Neural cell (in vitro differentiated cells): ENCODE measurements at regions not wholly inside any gene's neighbourhood (a gene's known extent, or its start where the extent isn't known, plus 50 kb on each side); places are given as distances from the start of the nearest gene placed in this dataset.

Experiments used
- H2AFZ ChIP-seq: fragments of 200-600, 300-800 bp; sonication (generic), shearing (Covaris generic); 2 replicates; pipeline ENCODE4 v1.6.0; 2014; ENCODE audit warnings: low read depth, mild to moderate bottlenecking, antibody characterized with exemption, low read length, moderate library complexity
- H3F3A ChIP-seq: fragments of 200-600 bp; shearing (Covaris generic); 2 replicates; pipeline ENCODE4 v1.6.1; 2016; ENCODE audit warnings: mild to moderate bottlenecking, moderate library complexity, mixed read lengths, antibody characterized with exemption, low read length; ENCODE audit not compliant: insufficient read depth, poor library complexity, severe bottlenecking
- H3K27ac ChIP-seq: fragments of 200-600, 300-800 bp; sonication (generic), shearing (Covaris generic); 2 replicates; pipeline ENCODE4 v1.5.1; 2014; ENCODE audit warnings: mild to moderate bottlenecking, low read length, moderate library complexity
- H3K27me3 ChIP-seq: fragments of 300-800, 200-600 bp; sonication (generic), shearing (Covaris generic); 2 replicates; pipeline ENCODE4 v1.6.0; 2014; ENCODE audit warnings: mild to moderate bottlenecking, low read depth, low read length, moderate library complexity; ENCODE audit not compliant: insufficient read depth
- H3K36me3 ChIP-seq: fragments of 300-800, 200-600 bp; sonication (generic), shearing (Covaris generic); 2 replicates; pipeline ENCODE4 v1.5.1; 2014; ENCODE audit warnings: mild to moderate bottlenecking, antibody characterized with exemption, low read length, moderate library complexity; ENCODE audit not compliant: insufficient read depth
- H3K4me2 ChIP-seq: fragments of 300-800, 200-600 bp; sonication (generic), shearing (Covaris generic); 2 replicates; pipeline ENCODE4 v1.6.0; 2014; ENCODE audit warnings: mild to moderate bottlenecking, low read length
- H3K4me3 ChIP-seq: fragments of 300-800, 200-600 bp; sonication (generic), shearing (Covaris generic); 2 replicates; pipeline ENCODE4 v1.5.1; 2014; ENCODE audit warnings: mild to moderate bottlenecking, low read length, moderate library complexity
- H3K79me2 ChIP-seq: fragments of 200-600 bp; shearing (Covaris generic); replicated peaks from 2 replicates; pipeline ENCODE4 v1.6.0; 2014; ENCODE audit warnings: mild to moderate bottlenecking, low read length, moderate library complexity; ENCODE audit not compliant: insufficient read depth
- H3K9ac ChIP-seq: fragments of 300-800, 200-600 bp; sonication (generic), shearing (Covaris generic); 2 replicates; pipeline ENCODE4 v1.6.1; 2016; ENCODE audit warnings: mild to moderate bottlenecking, low read length, mixed read lengths
- H3K9me2 ChIP-seq: fragments of 200-600 bp; shearing (Covaris generic); 2 replicates; pipeline ENCODE4 v1.6.1; 2016; ENCODE audit warnings: mild to moderate bottlenecking, low read length, mixed read lengths; ENCODE audit not compliant: insufficient read depth
- H3K9me3 ChIP-seq: fragments of 200-600, 300-800 bp; sonication (generic), shearing (Covaris generic); 2 replicates; pipeline ENCODE4 v1.6.1; 2016; ENCODE audit warnings: mild to moderate bottlenecking, mixed run types, low read length, moderate library complexity, mixed read lengths
- H4K20me1 ChIP-seq: fragments of 200-600 bp; shearing (Covaris generic); 2 replicates; pipeline ENCODE4 v1.6.1; 2016; ENCODE audit warnings: mild to moderate bottlenecking, mixed run types; ENCODE audit not compliant: insufficient read depth
- EP300 ChIP-seq: fragments of 450-650 bp; conservative IDR thresholded peaks from 2 replicates; pipeline ENCODE4 v1.6.1; 2014; ENCODE audit warnings: antibody characterized with exemption, mild to moderate bottlenecking, moderate library complexity; ENCODE audit not compliant: poor library complexity, severe bottlenecking
- EZH2 ChIP-seq: fragments of 200-600, 300-800 bp; shearing (Covaris generic), sonication (generic); IDR thresholded peaks from 2 replicates; pipeline ENCODE4 v1.6.1; 2014; ENCODE audit warnings: antibody characterized with exemption, low read length, borderline replicate concordance, mild to moderate bottlenecking; ENCODE audit not compliant: insufficient read depth, poor library complexity, severe bottlenecking
- MXI1 ChIP-seq: fragments of 450-650 bp; conservative IDR thresholded peaks from 2 replicates; pipeline ENCODE4 v1.6.1; 2014; ENCODE audit warnings: antibody characterized with exemption, mild to moderate bottlenecking; ENCODE audit not compliant: poor library complexity, severe bottlenecking
- POLR2AphosphoS5 ChIP-seq: IDR thresholded peaks from 2 replicates; pipeline ENCODE4 v1.6.1; 2012
- RAD21 ChIP-seq: fragments of 450-650 bp; conservative IDR thresholded peaks from 2 replicates; pipeline ENCODE4 v1.6.1; 2014; ENCODE audit warnings: antibody characterized with exemption, mild to moderate bottlenecking, moderate library complexity
- SMC3 ChIP-seq: fragments of 450-650 bp; conservative IDR thresholded peaks from 2 replicates; pipeline ENCODE4 v1.6.1; 2014; ENCODE audit warnings: antibody characterized with exemption, mild to moderate bottlenecking, moderate library complexity; ENCODE audit not compliant: poor library complexity
- TAF1 ChIP-seq: IDR thresholded peaks from 2 replicates; pipeline ENCODE4 v1.6.1; 2012; ENCODE audit warnings: low read depth
- TF ChIP-seq, protein P1 (sequence below): IDR thresholded peaks from 2 replicates; pipeline ENCODE4 v1.6.1; 2012; ENCODE audit warnings: borderline replicate concordance
- TF ChIP-seq, protein P2 (sequence below): fragments of 450-650 bp; IDR thresholded peaks from 2 replicates; pipeline ENCODE4 v1.5.1; 2014; ENCODE audit warnings: antibody characterized with exemption, mild to moderate bottlenecking, moderate library complexity; ENCODE audit not compliant: poor library complexity, severe bottlenecking

GRCh38 chr2:21676676-21677075 lies 552.9 kb downstream of the TDRD15 start:
- H3K4me3 ChIP-seq = no peak overlapping the region
- no peaks in the 10 kb centered on the region for H3K36me3 ChIP-seq
- no peak overlapping the region for H3K9ac ChIP-seq
- no peaks in the 10 kb centered on the region for H3K79me2 ChIP-seq
- no peak overlapping the region for H3K4me2 ChIP-seq
- TF ChIP-seq POLR2AphosphoS5 (no peak), TAF1 (no peak), EZH2 (no peak), RAD21 (no peak), MXI1 (no peak), SMC3 (no peak), EP300 (no peak)
- TF ChIP-seq, protein P1, sequence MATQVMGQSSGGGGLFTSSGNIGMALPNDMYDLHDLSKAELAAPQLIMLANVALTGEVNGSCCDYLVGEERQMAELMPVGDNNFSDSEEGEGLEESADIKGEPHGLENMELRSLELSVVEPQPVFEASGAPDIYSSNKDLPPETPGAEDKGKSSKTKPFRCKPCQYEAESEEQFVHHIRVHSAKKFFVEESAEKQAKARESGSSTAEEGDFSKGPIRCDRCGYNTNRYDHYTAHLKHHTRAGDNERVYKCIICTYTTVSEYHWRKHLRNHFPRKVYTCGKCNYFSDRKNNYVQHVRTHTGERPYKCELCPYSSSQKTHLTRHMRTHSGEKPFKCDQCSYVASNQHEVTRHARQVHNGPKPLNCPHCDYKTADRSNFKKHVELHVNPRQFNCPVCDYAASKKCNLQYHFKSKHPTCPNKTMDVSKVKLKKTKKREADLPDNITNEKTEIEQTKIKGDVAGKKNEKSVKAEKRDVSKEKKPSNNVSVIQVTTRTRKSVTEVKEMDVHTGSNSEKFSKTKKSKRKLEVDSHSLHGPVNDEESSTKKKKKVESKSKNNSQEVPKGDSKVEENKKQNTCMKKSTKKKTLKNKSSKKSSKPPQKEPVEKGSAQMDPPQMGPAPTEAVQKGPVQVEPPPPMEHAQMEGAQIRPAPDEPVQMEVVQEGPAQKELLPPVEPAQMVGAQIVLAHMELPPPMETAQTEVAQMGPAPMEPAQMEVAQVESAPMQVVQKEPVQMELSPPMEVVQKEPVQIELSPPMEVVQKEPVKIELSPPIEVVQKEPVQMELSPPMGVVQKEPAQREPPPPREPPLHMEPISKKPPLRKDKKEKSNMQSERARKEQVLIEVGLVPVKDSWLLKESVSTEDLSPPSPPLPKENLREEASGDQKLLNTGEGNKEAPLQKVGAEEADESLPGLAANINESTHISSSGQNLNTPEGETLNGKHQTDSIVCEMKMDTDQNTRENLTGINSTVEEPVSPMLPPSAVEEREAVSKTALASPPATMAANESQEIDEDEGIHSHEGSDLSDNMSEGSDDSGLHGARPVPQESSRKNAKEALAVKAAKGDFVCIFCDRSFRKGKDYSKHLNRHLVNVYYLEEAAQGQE = no peak
- TF ChIP-seq, protein P2, sequence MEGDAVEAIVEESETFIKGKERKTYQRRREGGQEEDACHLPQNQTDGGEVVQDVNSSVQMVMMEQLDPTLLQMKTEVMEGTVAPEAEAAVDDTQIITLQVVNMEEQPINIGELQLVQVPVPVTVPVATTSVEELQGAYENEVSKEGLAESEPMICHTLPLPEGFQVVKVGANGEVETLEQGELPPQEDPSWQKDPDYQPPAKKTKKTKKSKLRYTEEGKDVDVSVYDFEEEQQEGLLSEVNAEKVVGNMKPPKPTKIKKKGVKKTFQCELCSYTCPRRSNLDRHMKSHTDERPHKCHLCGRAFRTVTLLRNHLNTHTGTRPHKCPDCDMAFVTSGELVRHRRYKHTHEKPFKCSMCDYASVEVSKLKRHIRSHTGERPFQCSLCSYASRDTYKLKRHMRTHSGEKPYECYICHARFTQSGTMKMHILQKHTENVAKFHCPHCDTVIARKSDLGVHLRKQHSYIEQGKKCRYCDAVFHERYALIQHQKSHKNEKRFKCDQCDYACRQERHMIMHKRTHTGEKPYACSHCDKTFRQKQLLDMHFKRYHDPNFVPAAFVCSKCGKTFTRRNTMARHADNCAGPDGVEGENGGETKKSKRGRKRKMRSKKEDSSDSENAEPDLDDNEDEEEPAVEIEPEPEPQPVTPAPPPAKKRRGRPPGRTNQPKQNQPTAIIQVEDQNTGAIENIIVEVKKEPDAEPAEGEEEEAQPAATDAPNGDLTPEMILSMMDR = no peak
- no peaks in the 10 kb centered on the region for H3F3A ChIP-seq
- H3K27me3 ChIP-seq = no peaks in the 10 kb centered on the region
- no peak overlapping the region for H3K27ac ChIP-seq
- no peaks in the 10 kb centered on the region for H3K9me2 ChIP-seq
- no peaks in the 10 kb centered on the region for H3K9me3 ChIP-seq
- no peak overlapping the region for H2AFZ ChIP-seq
- H4K20me1 ChIP-seq = no peaks in the 10 kb centered on the region

- no peak overlapping the region for H3K4me2 ChIP-seq
- no peaks in the 10 kb centered on the region for H3K9me3 ChIP-seq
- no peaks in the 10 kb centered on the region for H3K79me2 ChIP-seq
- H3F3A ChIP-seq = no peaks in the 10 kb centered on the region
- TF ChIP-seq TAF1 (no peak), MXI1 (no peak), RAD21 (no peak), SMC3 (no peak), EZH2 (no peak), POLR2AphosphoS5 (no peak), EP300 (no peak)
- TF ChIP-seq, protein P2 = no peak
- TF ChIP-seq, protein P1 = no peak
- H3K9me2 ChIP-seq = no peaks in the 10 kb centered on the region
- no peaks in the 10 kb centered on the region for H4K20me1 ChIP-seq
- H3K27ac ChIP-seq = no peak overlapping the region
- no peak overlapping the region for H3K9ac ChIP-seq
- H3K36me3 ChIP-seq = no peaks in the 10 kb centered on the region
- H3K4me3 ChIP-seq = no peak overlapping the region
- no peaks in the 10 kb centered on the region for H3K27me3 ChIP-seq
- H2AFZ ChIP-seq = no peak overlapping the region
Measured at GRCh38 chr2:21683838-21684237, 560.1 kb downstream of the TDRD15 start.
